IPS-NIHi7 (cell line): ENCODE measurements at regions not wholly inside any gene's neighbourhood (a gene's known extent, or its start where the extent isn't known, plus 50 kb on each side); places are given as distances from the start of the nearest gene placed in this dataset.
"Not testable (repeated sequence)": the region's sequence is repeated elsewhere in the genome, so short reads cannot be mapped to it uniquely, and the experiment has no call there.

Source experiments
- DNase-seq: peaks from one replicate; pipeline ENCODE4 v3.0.0; 2012; ENCODE audit warnings: mixed read lengths; ENCODE audit errors: extremely low spot score

- no peak for DNase-seq
These were observed 50.8 kb upstream of the MBOAT1 start for GRCh38 chr6:20263059-20263458.

- DNase-seq = no peak
These were observed 53.6 kb upstream of the MBOAT1 start for GRCh38 chr6:20265842-20266241.

- no peak for DNase-seq
These were observed 54.8 kb upstream of the MBOAT1 start for GRCh38 chr6:20266851-20267608.

GRCh38 chr6:20269181-20269580 is 56.9 kb upstream of the MBOAT1 start:
- DNase-seq = no peak

- DNase-seq = no peak
These were observed 59.5 kb upstream of the MBOAT1 start for GRCh38 chr6:20271818-20272217.

- DNase-seq = no peak
These were observed 61.9 kb upstream of the MBOAT1 start for GRCh38 chr6:20274137-20274536.

GRCh38 chr6:20275837-20276236 is 63.6 kb upstream of the MBOAT1 start:
- DNase-seq = not testable (repeated sequence)

GRCh38 chr6:20277724-20278123 is 65.5 kb upstream of the MBOAT1 start:
- not testable (repeated sequence) for DNase-seq

- DNase-seq = no peak
These were observed 66.8 kb upstream of the MBOAT1 start for GRCh38 chr6:20279051-20279450.

- no peak for DNase-seq
These were observed 67.5 kb upstream of the MBOAT1 start for GRCh38 chr6:20279608-20280287.

GRCh38 chr6:20280288-20280621 is 68.0 kb upstream of the MBOAT1 start:
- no peak for DNase-seq

- DNase-seq = no peak
These were observed 72.4 kb upstream of the MBOAT1 start for GRCh38 chr6:20284672-20285071.

GRCh38 chr6:20286968-20287565 is 74.8 kb upstream of the MBOAT1 start:
- DNase-seq = no peak

GRCh38 chr6:20291764-20292580 is 79.7 kb upstream of the MBOAT1 start:
- peak; percentile 75 for DNase-seq

GRCh38 chr6:20292905-20293304 is 80.6 kb upstream of the MBOAT1 start:
- no peak for DNase-seq

GRCh38 chr6:20301256-20301655 is 89.0 kb upstream of the MBOAT1 start:
- DNase-seq = no peak

- DNase-seq = no peak
These were observed 89.9 kb upstream of the MBOAT1 start for GRCh38 chr6:20302168-20302567.

GRCh38 chr6:20302702-20303251 is 90.5 kb upstream of the MBOAT1 start:
- DNase-seq = no peak

- DNase-seq = peak; percentile 35
These were observed 94.2 kb upstream of the MBOAT1 start for GRCh38 chr6:20306491-20306890.

GRCh38 chr6:20309186-20309585 is 92.5 kb upstream of the E2F3 start:
- DNase-seq = no peak

- no peak for DNase-seq
These were observed 91.5 kb upstream of the E2F3 start for GRCh38 chr6:20310185-20310584.

GRCh38 chr6:20312606-20313005 is 89.1 kb upstream of the E2F3 start:
- DNase-seq = no peak
